ENCODE measurements at regions not wholly inside any gene's neighbourhood (a gene's known extent, or its start where the extent isn't known, plus 50 kb on each side); places are given as distances from the start of the nearest gene placed in this dataset.
"Not testable (repeated sequence)": the region's sequence is repeated elsewhere in the genome, so short reads cannot be mapped to it uniquely, and the experiment has no call there.

GRCh38 chr4:96406742-96407141 is 566.8 kb downstream of the PDHA2 start:
- H3K36me3 Mint-ChIP-seq (ENCODE audit: low read depth): no peaks in the 10 kb centered on the region
- H3K9me3 Mint-ChIP-seq (ENCODE audit: low read depth): peaks cover 2% of the 10 kb centered on the region
- ATAC-seq: no peak
- intact Hi-C loops (cut with DNase I, micrococcal nuclease): no loop called here
- DNase-seq: no peak
- H3K27me3 Mint-ChIP-seq: no peaks in the 10 kb centered on the region
- CTCF ChIA-PET: no interaction called here
- no peaks in the 10 kb centered on the region for H3K4me1 Mint-ChIP-seq
- no peak overlapping the region for H3K4me3 Mint-ChIP-seq
- POLR2A ChIA-PET: no interaction called here
- no peak overlapping the region for H3K27ac Mint-ChIP-seq

- Mint-ChIP-seq H3K9me3 (ENCODE audit: low read depth) (peaks cover 2% of the 10 kb centered on the region), H3K4me1 (no peaks in the 10 kb centered on the region), H3K36me3 (ENCODE audit: low read depth) (no peaks in the 10 kb centered on the region), H3K4me3 (no peak overlapping the region), H3K27ac (no peak overlapping the region), H3K27me3 (no peaks in the 10 kb centered on the region)
- no peak for ATAC-seq
- no peak for DNase-seq
- ChIA-PET CTCF (no interaction called here), POLR2A (interaction anchor here (0.7 kb wide), 1 partner anchor 194 kb away, joined by 3 read pairs; no protein-coding TSS in a partner anchor)
- intact Hi-C loops (cut with DNase I, micrococcal nuclease): no loop called here
Observed at GRCh38 chr4:96407225-96407624, 567.3 kb downstream of the PDHA2 start.

GRCh38 chr4:96407738-96408463 is 568.0 kb downstream of the PDHA2 start:
- H3K4me3 Mint-ChIP-seq: no peak overlapping the region
- ATAC-seq (no peak), DNase-seq (no peak)
- H3K9me3 Mint-ChIP-seq (ENCODE audit: low read depth): peaks cover 2% of the 10 kb centered on the region
- no peaks in the 10 kb centered on the region for H3K27me3 Mint-ChIP-seq
- intact Hi-C loops (cut with DNase I, micrococcal nuclease): no loop called here
- no peaks in the 10 kb centered on the region for H3K4me1 Mint-ChIP-seq
- POLR2A ChIA-PET: interaction anchor here (0.7 kb wide), 1 partner anchor 193 kb away, joined by 3 read pairs; no protein-coding TSS in a partner anchor
- no peak overlapping the region for H3K27ac Mint-ChIP-seq
- CTCF ChIA-PET: no interaction called here
- no peaks in the 10 kb centered on the region for H3K36me3 Mint-ChIP-seq (ENCODE audit: low read depth)

DNA sequence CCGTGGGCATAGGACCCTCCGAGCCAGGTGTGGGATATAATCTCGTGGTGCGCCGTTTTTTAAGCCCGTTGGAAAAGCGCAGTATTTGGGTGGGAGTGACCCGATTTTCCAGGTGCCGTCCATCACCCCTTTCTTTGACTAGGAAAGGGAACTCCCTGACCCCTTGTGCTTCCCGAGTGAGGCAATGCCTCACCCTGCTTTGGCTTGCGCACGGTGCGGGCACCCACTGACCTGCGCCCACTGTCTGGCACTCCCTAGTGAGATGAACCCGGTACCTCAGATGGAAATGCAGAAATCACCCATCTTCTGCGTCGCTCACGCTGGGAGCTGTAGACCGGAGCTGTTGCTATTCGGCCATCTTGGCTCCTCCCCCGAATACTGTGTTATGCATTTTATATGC is 575.0 kb downstream of the PDHA2 start:
- H3K4me3 Mint-ChIP-seq; H3K36me3 Mint-ChIP-seq (ENCODE audit: low read depth); POLR2A ChIA-PET; DNase-seq; H3K9me3 Mint-ChIP-seq (ENCODE audit: low read depth); CTCF ChIA-PET; ATAC-seq; H3K4me1 Mint-ChIP-seq; H3K27ac Mint-ChIP-seq; intact Hi-C loops (cut with DNase I, micrococcal nuclease); H3K27me3 Mint-ChIP-seq: not testable (repeated sequence)

GRCh38 chr4:96429657-96430056 is 589.8 kb downstream of the PDHA2 start:
- POLR2A ChIA-PET: no interaction called here
- DNase-seq (no peak), ATAC-seq (no peak)
- CTCF ChIA-PET: no interaction called here
- no peaks in the 10 kb centered on the region for H3K27me3 Mint-ChIP-seq
- H3K27ac Mint-ChIP-seq: no peak overlapping the region
- H3K36me3 Mint-ChIP-seq (ENCODE audit: low read depth): no peaks in the 10 kb centered on the region
- intact Hi-C loops (cut with DNase I, micrococcal nuclease): no loop called here
- H3K9me3 Mint-ChIP-seq (ENCODE audit: low read depth): no peaks in the 10 kb centered on the region
- H3K4me1 Mint-ChIP-seq: no peaks in the 10 kb centered on the region
- H3K4me3 Mint-ChIP-seq: no peak overlapping the region

- CTCF ChIA-PET: interaction anchor here (0.6 to 0.7 kb wide), 2 partner anchors 1268 to 1821 kb away, joined by 3 read pairs; no protein-coding TSS in a partner anchor
- no peak for ATAC-seq
- intact Hi-C loops (cut with DNase I, micrococcal nuclease): no loop called here
- Mint-ChIP-seq H3K27ac (no peak overlapping the region), H3K9me3 (ENCODE audit: low read depth) (no peaks in the 10 kb centered on the region), H3K4me3 (no peak overlapping the region), H3K36me3 (ENCODE audit: low read depth) (no peaks in the 10 kb centered on the region), H3K4me1 (no peaks in the 10 kb centered on the region), H3K27me3 (no peaks in the 10 kb centered on the region)
- no peak for DNase-seq
- POLR2A ChIA-PET: no interaction called here
Observed at GRCh38 chr4:96431094-96431493, 591.2 kb downstream of the PDHA2 start.

- CTCF ChIA-PET: no interaction called here
- Mint-ChIP-seq H3K4me1 (no peaks in the 10 kb centered on the region), H3K36me3 (ENCODE audit: low read depth) (no peaks in the 10 kb centered on the region), H3K27ac (no peak overlapping the region), H3K27me3 (no peaks in the 10 kb centered on the region), H3K9me3 (ENCODE audit: low read depth) (peaks cover 25% of the 10 kb centered on the region), H3K4me3 (no peak overlapping the region)
- DNase-seq (no peak), ATAC-seq (no peak)
- POLR2A ChIA-PET: no interaction called here
- intact Hi-C loops (cut with DNase I, micrococcal nuclease): no loop called here
Observed at GRCh38 chr4:96448315-96448872, 608.5 kb downstream of the PDHA2 start.

- intact Hi-C loops (cut with DNase I, micrococcal nuclease): no loop called here
- no peaks in the 10 kb centered on the region for H3K4me1 Mint-ChIP-seq
- H3K27ac Mint-ChIP-seq: no peak overlapping the region
- ATAC-seq: no peak
- CTCF ChIA-PET: no interaction called here
- DNase-seq: no peak
- H3K27me3 Mint-ChIP-seq: no peaks in the 10 kb centered on the region
- POLR2A ChIA-PET: no interaction called here
- H3K4me3 Mint-ChIP-seq: no peak overlapping the region
- peaks cover 2% of the 10 kb centered on the region for H3K9me3 Mint-ChIP-seq (ENCODE audit: low read depth)
- no peaks in the 10 kb centered on the region for H3K36me3 Mint-ChIP-seq (ENCODE audit: low read depth)
Observed at GRCh38 chr4:96455045-96455720, 615.3 kb downstream of the PDHA2 start.

GRCh38 chr4:96458031-96458430 is 618.1 kb downstream of the PDHA2 start:
- H3K4me1 Mint-ChIP-seq; H3K4me3 Mint-ChIP-seq; H3K27ac Mint-ChIP-seq; POLR2A ChIA-PET; H3K27me3 Mint-ChIP-seq; CTCF ChIA-PET; H3K36me3 Mint-ChIP-seq (ENCODE audit: low read depth); H3K9me3 Mint-ChIP-seq (ENCODE audit: low read depth); DNase-seq; intact Hi-C loops (cut with DNase I, micrococcal nuclease); ATAC-seq: not testable (repeated sequence)

DNA sequence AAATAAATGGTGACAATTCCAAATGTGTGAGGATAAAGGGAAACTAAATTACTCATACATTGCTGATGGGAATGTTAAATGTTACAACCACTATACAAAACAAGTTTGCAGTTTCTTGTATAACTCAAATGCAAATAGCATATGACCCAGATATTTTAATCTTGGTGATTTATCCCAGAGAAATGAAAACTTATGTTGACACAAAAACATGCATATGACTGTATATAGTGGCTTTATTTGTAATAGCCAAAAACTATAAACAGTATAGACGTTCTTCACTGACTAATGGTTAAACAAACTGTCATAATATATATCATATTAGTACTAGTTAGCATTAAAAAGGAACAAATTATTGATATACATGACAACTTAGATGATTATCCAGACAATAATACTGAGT is 619.2 kb downstream of the PDHA2 start:
- POLR2A ChIA-PET: no interaction called here
- Mint-ChIP-seq H3K27me3 (no peaks in the 10 kb centered on the region), H3K4me3 (no peak overlapping the region), H3K27ac (no peak overlapping the region), H3K9me3 (ENCODE audit: low read depth) (peaks cover 5% of the 10 kb centered on the region), H3K4me1 (no peaks in the 10 kb centered on the region), H3K36me3 (ENCODE audit: low read depth) (no peaks in the 10 kb centered on the region)
- CTCF ChIA-PET: no interaction called here
- ATAC-seq (no peak), DNase-seq (no peak)
- intact Hi-C loops (cut with DNase I, micrococcal nuclease): no loop called here

DNA sequence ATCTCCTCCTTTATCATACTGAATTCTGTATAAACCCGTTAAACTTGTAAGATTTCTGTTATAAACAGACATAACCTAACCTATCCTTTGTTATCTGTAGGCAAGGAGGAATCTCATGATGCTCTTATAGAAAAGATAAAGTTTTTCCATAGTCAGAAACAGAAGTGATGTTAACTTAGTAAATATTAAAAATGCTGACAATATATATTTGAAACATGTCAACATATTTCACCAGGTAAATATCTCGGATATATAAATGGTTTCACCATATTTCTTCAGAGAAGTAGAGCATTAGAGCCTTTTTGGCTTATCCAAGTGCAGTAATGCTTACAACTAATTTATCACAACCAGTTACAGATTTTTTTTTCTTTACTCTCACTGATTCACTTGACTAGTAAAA is 625.9 kb downstream of the PDHA2 start:
- DNase-seq (no peak), ATAC-seq (no peak)
- H3K9me3 Mint-ChIP-seq (ENCODE audit: low read depth): peaks cover 3% of the 10 kb centered on the region
- intact Hi-C loops (cut with DNase I, micrococcal nuclease): no loop called here
- CTCF ChIA-PET: no interaction called here
- H3K27ac Mint-ChIP-seq: no peak overlapping the region
- H3K36me3 Mint-ChIP-seq (ENCODE audit: low read depth): no peaks in the 10 kb centered on the region
- POLR2A ChIA-PET: no interaction called here
- H3K4me1 Mint-ChIP-seq: no peaks in the 10 kb centered on the region
- no peaks in the 10 kb centered on the region for H3K27me3 Mint-ChIP-seq
- no peak overlapping the region for H3K4me3 Mint-ChIP-seq

Data from activated CD4-positive, alpha-beta T cell treated with anti-CD3 and anti-CD28 coated beads for 36 hours (primary cell).